LNCaP clone FGC (cell line): ENCODE measurements at regions not wholly inside any gene's neighbourhood (a gene's known extent, or its start where the extent isn't known, plus 50 kb on each side); places are given as distances from the start of the nearest gene placed in this dataset.
A peak's percentile ranks its signal among the peaks of the same experiment; 100 is the strongest.
"Not testable (repeated sequence)": the region's sequence is repeated elsewhere in the genome, so short reads cannot be mapped to it uniquely, and the experiment has no call there.

ENCODE experiments used
- DNase-seq: peaks from one replicate; pipeline ENCODE4 v3.0.0-alpha.2; 2011; ENCODE audit warnings: low read depth
- H3K4me3 ChIP-seq: 2 replicates; pipeline ENCODE4 v1.5.1; 2011; ENCODE audit warnings: mild to moderate bottlenecking, low read depth, low read length, control low read depth
- TF ChIP-seq, protein P1 (sequence below): IDR thresholded peaks from 2 replicates; pipeline ENCODE4 v1.5.1; 2012; ENCODE audit warnings: mild to moderate bottlenecking; ENCODE audit not compliant: control insufficient read depth, insufficient read depth; ENCODE audit errors: extremely low read depth

DNA sequence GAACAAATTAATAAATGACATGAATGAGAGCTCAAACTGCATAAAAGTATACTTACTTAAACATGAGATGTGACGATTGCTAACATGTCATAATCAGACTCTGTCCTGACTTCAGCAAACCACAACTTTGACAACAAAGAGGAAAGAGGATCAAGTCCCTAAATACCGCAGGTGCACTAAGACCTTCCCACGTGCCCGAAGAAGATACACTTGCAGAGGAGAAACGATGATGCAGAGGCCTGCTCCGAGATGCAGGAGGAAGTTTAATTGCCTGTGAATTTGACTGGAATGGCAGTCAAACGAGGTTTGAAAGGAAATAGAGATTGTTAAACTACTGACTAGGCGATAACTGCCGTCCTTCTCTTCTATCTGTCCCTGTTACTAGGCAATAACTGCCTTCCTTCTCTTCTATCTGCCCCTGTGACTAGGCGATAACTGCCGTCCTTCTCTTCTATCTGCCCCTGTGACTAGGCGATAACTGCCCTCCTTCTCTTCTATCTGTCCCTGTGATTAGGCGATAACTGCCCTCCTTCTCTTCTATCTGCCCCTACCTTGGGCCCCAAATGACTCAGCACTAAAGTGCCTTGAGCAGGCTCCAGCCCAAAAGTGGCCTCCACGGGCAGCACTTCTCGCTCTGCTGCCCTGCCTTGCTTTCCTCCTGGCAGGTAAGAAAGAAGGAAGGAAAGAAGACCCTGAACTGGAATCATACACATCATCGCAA is 2226.0 kb upstream of the DEFB115 start:
- not testable (repeated sequence) for DNase-seq, H3K4me3 ChIP-seq

GRCh38 chr20:29044239-29044638 is 2213.2 kb upstream of the DEFB115 start:
- TF ChIP-seq, protein P1, sequence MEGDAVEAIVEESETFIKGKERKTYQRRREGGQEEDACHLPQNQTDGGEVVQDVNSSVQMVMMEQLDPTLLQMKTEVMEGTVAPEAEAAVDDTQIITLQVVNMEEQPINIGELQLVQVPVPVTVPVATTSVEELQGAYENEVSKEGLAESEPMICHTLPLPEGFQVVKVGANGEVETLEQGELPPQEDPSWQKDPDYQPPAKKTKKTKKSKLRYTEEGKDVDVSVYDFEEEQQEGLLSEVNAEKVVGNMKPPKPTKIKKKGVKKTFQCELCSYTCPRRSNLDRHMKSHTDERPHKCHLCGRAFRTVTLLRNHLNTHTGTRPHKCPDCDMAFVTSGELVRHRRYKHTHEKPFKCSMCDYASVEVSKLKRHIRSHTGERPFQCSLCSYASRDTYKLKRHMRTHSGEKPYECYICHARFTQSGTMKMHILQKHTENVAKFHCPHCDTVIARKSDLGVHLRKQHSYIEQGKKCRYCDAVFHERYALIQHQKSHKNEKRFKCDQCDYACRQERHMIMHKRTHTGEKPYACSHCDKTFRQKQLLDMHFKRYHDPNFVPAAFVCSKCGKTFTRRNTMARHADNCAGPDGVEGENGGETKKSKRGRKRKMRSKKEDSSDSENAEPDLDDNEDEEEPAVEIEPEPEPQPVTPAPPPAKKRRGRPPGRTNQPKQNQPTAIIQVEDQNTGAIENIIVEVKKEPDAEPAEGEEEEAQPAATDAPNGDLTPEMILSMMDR, result peak; percentile 58
- DNase-seq, result not testable (repeated sequence)

DNA sequence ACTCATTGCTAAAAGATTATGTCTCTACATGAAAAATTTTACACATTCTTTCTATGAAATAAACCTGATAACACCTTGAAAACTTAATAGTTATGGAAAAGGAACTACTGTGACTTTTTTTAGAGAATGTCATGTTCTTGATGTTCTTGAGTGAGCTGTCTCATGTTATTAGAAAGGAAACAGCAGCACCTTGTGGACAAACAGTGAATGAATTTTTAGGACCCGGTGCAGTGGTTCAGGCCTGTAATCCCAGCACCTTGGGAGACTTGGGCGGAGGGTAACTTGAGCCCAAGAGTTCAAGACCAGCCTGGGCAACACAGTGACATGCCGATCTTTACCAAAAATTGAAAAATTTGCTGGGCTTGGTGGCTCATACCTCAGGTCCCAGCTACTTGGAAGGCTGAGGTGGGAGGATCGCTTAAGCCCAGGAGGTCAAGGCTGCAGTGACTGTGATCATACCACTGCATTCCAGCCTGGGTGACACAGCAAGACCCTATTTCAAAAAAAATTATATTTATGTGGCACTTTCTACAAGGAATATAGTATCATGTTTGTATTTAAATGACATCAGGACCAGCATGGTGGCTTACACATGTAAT is 2207.4 kb upstream of the DEFB115 start:
- H3K4me3 ChIP-seq, result not testable (repeated sequence)
- TF ChIP-seq, protein P1, result peak; percentile 68
- peak; percentile 46 for DNase-seq

More at GRCh38 chr20:29044239-29044638, 2213.2 kb upstream of the DEFB115 start:
- H3K4me3 ChIP-seq, result not testable (repeated sequence)

DNA sequence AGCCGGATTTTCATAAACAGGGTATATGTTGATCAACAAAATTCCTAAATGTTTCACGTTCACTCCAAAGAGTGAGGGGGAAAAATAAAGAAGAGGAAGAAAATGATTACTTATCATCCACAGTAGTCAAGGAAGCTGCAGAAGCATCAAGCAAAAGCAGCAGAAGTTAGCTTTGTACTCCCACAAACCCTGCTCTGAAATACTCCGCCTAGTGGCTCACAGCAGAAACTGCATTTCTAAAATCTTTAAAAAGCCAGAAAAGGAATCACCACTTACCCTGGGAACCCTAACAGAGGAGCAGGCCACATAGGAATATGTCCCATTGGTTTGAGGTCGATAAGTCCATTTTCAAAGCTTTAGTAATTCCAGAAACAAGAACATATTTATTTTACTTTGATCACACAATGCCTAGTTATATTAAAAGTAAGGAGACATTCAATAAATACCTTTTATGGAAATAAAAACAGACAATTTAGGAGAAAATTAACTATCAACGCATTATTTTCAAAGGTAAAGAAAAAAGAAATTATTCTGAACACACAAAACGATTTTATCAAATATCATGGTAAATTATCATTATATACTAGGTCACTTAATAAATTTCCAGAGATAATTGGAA is 2199.5 kb upstream of the DEFB115 start:
- H3K4me3 ChIP-seq, DNase-seq: not testable (repeated sequence)
- TF ChIP-seq, protein P1, result peak; percentile 72

- H3K4me3 ChIP-seq, DNase-seq: not testable (repeated sequence)
Observed at GRCh38 chr20:29062451-29062850, 2195.0 kb upstream of the DEFB115 start.

DNA sequence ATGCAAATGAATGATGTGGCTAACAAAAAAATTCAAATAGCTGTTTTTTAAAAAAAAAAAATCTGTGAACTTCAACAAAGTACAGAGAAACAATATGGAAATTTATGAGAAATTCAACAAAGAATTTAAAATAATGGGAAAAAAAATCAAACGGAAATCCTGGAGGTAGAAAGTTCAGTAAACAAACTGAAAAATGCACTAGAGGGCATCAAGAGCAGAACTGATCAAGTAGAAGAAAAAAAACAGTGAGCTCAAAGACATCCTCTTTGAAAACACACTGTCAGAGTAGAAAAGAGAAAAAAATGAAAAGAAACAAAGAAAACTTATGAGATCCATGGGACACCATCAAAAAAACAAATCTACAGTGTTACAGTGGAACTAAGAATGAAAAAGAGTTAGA is 2191.1 kb upstream of the DEFB115 start:
- not testable (repeated sequence) for DNase-seq, H3K4me3 ChIP-seq

DNA sequence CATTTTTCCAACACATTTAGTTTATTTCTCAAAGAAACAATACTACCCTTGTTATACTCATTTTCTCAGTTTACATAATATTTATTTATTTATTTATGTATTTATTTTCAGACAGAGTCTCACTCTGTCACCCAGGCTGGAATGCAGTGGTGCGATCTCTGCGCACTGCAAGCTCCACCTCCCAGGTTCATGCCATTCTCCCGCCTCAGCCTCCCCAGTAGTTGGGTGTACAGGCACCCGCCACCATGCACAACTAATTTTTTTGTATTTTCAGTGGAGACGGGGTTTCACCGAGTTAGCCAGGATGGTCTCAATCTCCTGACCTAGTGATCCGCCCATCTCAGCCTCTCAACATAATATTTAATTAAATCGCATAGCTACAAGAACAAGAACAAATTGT is 2183.8 kb upstream of the DEFB115 start:
- not testable (repeated sequence) for DNase-seq, H3K4me3 ChIP-seq

- peak overlapping the region; percentile 80 for H3K4me3 ChIP-seq
- DNase-seq, result peak; percentile 92
- TF ChIP-seq, protein P1, result peak; percentile 27
Observed at GRCh38 chr20:29079769-29080690, 2177.4 kb upstream of the DEFB115 start.

GRCh38 chr20:29081712-29082111 is 2175.8 kb upstream of the DEFB115 start:
- peak overlapping the region; percentile 37; the same call in 1 of the 2 replicates for H3K4me3 ChIP-seq
- not testable (repeated sequence) for DNase-seq
